HFF-Myc (cell line): ENCODE measurements at regions not wholly inside any gene's neighbourhood (a gene's known extent, or its start where the extent isn't known, plus 50 kb on each side); places are given as distances from the start of the nearest gene placed in this dataset.

Source experiments
- DNase-seq: peaks from one replicate; pipeline ENCODE4 v3.0.0-alpha.2; 2011; ENCODE audit warnings: low read depth; ENCODE audit errors: extremely low read depth
- H3K4me3 ChIP-seq: replicated peaks from 2 replicates; pipeline ENCODE4 v1.5.1; 2011; ENCODE audit warnings: low read depth, mild to moderate bottlenecking, control low read depth, low read length
- CTCF ChIP-seq: IDR thresholded peaks from 2 replicates; pipeline ENCODE4 v1.5.1; 2012; ENCODE audit warnings: mild to moderate bottlenecking, low read depth, low read length, control low read depth; ENCODE audit errors: missing control alignments

GRCh38 chr3:137079571-137079970 is 121.8 kb downstream of the IL20RB start:
- no peak for TF ChIP-seq CTCF
- no peak for DNase-seq
- H3K4me3 ChIP-seq, result no peak overlapping the region

- TF ChIP-seq CTCF, result no peak
- H3K4me3 ChIP-seq, result no peak overlapping the region
- DNase-seq, result no peak
These were observed 123.9 kb downstream of the IL20RB start for GRCh38 chr3:137081711-137082110.

GRCh38 chr3:137082763-137083162 is 125.0 kb downstream of the IL20RB start:
- TF ChIP-seq CTCF, result no peak
- H3K4me3 ChIP-seq, result no peak overlapping the region

GRCh38 chr3:137083332-137083731 is 125.5 kb downstream of the IL20RB start:
- TF ChIP-seq CTCF, result no peak
- DNase-seq, result no peak
- H3K4me3 ChIP-seq, result no peak overlapping the region

More at GRCh38 chr3:137082763-137083162, 125.0 kb downstream of the IL20RB start:
- no peak for DNase-seq

- TF ChIP-seq CTCF, result no peak
- no peak for DNase-seq
- H3K4me3 ChIP-seq, result no peak overlapping the region
These were observed 126.8 kb downstream of the IL20RB start for GRCh38 chr3:137084586-137084985.

- H3K4me3 ChIP-seq, result no peak overlapping the region
- TF ChIP-seq CTCF, result no peak
- DNase-seq, result no peak
These were observed 139.6 kb downstream of the IL20RB start for GRCh38 chr3:137097386-137097785.

- no peak for DNase-seq
- TF ChIP-seq CTCF, result no peak
- no peak overlapping the region for H3K4me3 ChIP-seq
These were observed 140.1 kb downstream of the IL20RB start for GRCh38 chr3:137097852-137098251.
